SK-N-DZ (cell line): ENCODE measurements at regions not wholly inside any gene's neighbourhood (a gene's known extent, or its start where the extent isn't known, plus 50 kb on each side); places are given as distances from the start of the nearest gene placed in this dataset.

Experiments
- DNase-seq: peaks from one replicate; pipeline ENCODE4 v3.0.0-alpha.2; 2015; ENCODE audit warnings: low spot score

DNA sequence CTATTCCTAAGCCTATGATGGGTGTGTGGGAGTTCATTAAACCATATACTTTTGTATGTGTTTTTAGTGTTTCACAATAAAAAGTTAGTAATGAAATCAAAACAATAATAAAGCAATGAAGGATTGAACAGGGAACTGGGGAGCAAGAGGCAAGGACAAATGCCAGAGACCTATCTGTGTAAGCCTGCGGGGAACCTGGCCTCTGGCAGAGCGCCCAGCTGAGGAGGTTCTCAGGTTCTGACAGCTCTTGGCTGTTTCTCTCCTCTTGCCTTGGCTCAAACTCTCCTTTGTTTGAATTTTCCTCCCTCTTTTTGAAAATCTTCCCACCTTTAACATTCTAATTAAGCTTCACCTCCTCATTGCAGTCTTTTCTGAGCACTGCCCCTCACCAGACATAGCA lies 200.0 kb upstream of the NCKAP5 start:
- DNase-seq, result no peak

DNA sequence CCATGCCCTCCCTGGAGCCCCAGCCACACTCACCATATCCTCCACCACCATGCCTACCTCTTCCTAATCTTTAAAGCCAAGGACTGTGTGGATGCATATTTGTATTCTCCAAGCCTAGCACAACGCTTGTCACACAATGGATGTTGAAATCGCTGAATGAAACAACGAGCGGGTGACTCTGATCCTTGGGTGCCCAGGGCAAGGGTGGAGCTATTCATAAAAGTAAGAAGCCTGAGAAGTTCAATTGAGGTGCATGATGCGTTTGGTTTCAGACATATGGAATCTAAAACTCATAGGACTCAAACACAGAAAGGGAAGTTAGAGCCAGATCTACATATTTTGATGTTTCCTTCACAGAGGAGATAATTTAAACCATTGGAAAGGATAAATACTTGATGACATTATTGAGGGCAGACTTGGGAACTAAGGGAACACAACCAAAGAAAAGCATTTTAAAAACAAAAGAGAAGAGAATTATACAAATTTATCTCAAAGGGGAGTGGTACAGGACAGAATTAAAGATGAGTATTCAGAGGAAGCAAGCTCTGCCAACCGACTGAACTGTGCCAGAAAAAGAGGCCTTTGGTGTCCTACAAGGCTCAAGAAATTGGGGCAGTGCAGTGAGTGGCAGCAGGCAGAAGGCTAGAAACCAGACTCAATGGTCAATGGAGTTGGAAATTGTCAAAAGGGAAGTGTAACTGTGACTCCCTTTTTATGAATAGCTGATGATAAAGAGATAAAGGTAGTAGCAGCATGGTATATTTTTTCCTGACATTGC lies 200.6 kb upstream of the NCKAP5 start:
- DNase-seq, result no peak

DNA sequence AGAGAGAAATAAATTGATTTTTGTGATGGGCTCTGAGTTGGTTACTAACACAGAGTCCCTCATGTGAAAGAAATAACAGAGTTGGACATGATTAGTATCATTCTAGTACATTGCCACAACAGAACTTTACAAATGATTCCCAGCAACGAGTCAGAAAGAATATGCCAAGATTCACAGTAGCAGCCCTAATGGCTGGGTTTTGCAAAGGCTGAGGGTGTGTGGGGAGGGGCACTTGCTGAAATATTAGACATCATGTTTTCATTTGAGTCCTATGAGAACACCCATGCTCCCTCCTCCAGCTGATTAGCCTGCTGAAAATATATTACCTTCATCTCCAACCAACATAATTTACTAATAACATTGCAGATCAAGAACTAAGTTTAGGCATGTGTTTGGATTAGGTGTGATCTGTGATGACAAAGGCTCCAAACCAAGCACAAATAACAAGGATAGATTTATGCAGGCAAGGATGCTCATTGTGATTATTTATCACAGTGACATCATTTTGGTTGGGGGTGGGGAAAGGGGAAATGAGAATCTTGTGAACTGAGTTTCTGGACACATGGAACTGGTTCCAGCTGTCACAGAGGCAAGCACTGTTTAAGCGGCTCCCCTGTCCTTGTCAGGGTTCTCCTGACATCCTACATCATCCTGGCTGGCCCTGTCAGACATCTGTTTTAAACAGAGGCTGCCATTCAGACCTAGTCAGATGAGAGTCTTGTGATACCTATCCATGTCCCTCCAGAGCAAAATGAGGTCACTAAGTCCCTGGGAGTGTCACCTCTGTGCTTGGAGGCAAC lies 205.8 kb upstream of the NCKAP5 start:
- DNase-seq, result no peak

DNA sequence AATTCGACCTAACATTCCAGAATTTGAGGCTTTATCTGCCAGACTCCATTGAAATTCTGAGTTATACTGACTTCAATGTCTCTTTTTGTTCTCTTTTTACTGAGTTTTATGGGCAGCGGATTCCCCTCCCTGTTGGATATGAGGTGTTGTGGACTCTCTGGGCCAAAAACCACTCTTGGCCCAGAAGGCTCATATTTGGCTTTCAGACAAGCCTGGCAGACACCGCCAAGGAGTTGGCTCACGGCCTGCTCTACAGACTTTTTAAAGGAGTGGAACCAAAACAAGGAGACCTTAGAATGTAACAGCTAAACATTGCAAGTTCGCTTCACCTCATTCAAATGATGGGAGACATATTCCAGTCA lies 206.4 kb upstream of the NCKAP5 start:
- DNase-seq, result no peak

DNA sequence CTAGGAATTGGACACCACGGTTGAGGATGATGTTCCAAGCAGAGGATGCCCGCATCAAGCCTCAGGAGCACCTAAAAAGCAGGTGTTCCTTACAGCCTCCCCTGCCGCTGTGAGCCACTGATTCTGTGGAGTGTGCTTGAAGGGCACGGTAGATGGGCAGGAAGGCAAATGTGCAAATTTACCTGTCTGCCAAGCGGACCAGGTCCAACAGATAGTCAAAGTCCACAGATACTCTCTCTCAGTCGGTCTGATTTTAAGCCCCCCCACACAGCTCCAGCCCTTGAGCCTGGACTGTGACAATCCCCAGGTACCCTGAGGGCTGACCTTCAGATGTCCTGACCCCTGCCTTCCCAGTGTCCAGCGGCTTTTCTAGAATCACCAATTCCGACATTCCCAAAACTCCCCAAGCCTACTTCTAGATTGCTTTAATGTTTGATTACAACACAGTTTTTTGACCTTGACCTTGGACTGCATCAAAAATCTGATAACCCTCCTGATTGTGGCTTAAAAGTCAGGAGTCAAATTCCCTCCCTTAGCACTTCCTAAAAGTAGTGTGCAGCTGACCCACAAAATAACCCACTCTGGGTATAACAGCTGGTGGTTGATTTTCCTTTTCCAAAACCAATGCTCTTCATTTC lies 208.8 kb upstream of the NCKAP5 start:
- DNase-seq, result no peak

DNA sequence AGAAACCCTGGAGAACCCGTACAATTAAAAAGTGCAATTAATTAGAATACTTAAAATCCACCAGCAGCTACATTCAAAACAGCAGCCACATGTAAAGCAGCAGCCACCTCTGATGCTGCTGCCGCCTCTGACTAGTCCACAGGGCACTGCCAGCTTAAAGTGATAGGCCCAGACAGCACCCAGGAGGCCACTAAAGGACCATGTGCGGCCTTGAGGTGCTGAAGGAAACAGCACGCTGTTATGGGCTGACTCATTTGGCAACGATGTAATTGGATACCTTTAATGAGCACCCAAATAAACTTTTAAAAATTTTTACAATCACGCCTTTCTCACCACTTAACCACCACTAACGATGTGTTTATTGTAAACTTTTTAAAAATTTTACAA lies 209.3 kb upstream of the NCKAP5 start:
- no peak for DNase-seq

GRCh38 chr2:133780099-133780996 lies 212.1 kb upstream of the NCKAP5 start:
- DNase-seq, result peak; percentile 63

DNA sequence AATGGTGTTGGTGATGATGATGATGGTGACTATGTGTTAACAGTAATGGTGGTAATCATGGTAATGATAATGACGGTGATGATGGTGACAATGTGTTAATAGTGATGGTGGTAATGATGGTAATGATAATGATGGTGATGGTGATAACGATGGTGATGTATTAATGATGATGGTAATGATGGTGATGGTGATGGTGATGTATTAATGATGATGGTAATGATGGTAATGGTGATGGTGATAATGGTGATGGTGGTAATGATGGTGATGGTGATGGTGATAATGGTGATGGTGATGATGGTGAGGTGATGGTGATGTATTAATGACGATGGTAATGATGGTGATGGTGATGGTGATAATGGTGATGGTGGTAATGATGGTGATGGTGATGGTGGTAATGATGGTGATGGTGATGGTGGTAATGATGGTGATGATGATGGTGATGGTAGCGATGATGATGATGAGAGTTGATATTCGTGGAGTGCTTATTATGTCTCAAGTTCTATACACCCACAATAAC lies 212.8 kb upstream of the NCKAP5 start:
- DNase-seq, result no peak

DNA sequence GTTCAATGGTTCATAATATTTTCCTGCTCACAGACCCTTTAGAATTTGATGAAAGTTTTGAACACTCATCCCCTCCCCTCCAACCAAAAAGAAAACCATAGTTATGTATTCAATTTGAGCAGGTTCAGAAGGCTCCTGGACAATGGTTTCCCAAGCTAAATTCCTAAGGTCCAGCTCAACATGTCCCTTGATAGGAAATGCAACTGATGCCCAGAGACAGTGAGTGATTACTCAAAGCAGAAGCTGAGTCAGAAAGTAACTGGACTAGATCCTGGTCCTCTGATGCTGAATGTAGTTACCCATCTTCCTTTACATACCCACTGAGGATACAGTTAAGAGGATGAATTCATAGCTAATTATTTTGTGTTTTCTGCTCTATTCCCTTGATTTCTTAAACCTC lies 218.9 kb upstream of the NCKAP5 start:
- DNase-seq, result no peak

DNA sequence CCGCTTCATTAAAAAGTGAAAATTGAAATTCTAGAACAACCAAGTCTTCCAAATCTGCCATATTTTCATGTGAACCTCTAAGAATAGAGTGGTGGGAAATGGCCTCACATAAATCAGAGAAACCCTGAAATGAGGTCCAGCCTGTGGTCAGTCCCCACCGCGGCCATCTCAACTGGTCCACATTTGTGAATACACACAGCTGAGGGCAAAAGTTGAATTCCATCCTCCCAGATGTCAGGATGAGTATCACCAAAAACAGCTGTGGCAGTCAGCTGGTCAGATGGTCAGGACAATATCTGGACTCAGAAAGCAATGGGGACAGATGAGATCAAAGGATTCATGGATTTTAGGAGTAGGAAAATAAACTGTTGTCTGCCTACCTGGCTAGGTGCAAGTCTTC lies 219.4 kb upstream of the NCKAP5 start:
- no peak for DNase-seq

DNA sequence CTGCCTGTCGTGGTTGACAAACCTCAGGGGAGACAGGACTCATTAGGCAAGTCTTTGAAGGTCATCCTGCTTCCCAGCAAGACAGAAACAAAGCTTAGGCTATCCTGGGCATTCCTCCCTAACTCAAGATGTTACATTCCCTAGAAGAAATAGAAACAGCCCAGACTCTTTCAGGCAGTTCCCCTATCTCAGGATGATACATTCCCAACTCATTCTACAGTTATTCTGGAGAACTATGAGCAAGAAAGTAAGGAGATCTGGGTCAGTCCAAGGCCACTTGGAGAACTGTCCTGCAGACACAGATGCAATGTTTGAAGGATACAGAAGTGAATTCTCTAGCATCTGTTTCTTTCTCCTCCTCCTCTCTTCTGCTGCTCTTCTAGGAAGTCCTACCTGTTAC lies 220.1 kb upstream of the NCKAP5 start:
- DNase-seq, result no peak

- DNase-seq, result no peak
These were observed 221.5 kb upstream of the NCKAP5 start for GRCh38 chr2:133789743-133790142.

DNA sequence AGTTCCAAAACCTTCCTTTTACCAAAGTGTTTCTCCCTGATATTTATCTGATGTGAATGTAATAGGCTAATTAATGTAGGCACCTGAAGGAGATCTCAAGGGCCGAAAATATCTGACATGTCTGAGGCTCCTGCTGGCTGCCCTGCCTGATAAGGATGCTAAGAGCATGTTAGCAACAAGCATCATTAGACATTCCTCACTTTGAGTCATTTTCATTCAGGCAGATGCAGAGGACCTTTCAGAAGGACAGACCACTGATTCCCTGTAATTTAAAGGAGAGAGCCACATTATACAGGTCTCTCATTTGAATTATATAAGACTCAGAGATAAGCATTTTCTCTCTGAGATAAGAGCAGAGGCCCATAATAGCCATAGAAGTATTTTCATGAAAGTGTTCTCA lies 222.4 kb upstream of the NCKAP5 start:
- no peak for DNase-seq

- DNase-seq, result no peak
These were observed 222.9 kb upstream of the NCKAP5 start for GRCh38 chr2:133791191-133791590.

GRCh38 chr2:133792223-133792622 lies 224.0 kb upstream of the NCKAP5 start:
- DNase-seq, result no peak

- no peak for DNase-seq
These were observed 225.9 kb upstream of the NCKAP5 start for GRCh38 chr2:133794114-133794513.

DNA sequence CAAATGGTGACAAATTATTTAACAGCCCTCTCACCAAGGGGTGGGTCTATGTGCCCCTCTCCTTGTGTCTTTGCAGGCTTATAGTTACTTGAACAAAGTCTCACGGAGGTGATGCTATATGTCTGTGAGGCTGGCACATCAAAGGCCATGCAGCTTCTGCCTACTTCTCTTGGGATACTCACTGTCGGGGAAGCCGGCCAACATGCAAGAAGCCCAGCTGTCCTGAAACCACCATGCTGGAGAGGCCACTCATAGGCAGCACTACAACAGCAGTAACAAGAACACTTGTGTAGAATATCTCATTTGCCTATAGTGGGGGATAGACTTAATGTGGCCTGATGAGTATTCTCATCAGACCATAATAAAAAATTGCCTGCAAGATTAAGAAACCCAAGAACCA lies 233.7 kb upstream of the NCKAP5 start:
- DNase-seq, result no peak

DNA sequence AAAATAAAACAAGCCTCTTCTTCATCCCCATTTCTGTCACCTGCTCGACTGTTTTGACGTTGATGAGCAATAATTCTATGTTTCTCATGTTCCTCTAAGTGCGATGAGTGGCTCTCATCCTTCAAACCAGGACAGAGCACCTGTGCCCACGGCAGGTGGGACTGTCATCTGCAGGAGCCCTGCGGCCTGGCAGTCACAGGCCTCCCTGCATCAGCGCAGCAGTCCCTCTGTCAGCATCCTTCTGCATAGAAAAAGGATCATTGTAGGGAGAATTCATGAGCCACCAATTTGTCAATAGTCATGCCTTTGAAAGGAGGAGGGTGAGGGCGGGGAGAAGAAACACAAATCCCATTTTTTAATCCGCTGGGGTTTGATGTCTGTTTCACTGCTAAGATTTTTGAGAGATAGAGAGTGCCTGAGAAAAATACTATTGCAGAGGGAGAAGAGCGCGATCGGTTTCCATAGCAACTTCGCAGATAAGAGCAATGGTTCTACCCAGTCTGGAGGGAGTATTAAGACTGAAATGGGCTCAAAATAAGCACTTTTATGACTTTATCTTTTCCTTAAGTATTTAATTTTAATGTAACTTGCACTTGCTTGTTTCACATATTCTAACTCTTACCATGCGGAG lies 234.3 kb upstream of the NCKAP5 start:
- DNase-seq, result no peak

- no peak for DNase-seq
These were observed 238.3 kb upstream of the NCKAP5 start for GRCh38 chr2:133806564-133806963.

DNA sequence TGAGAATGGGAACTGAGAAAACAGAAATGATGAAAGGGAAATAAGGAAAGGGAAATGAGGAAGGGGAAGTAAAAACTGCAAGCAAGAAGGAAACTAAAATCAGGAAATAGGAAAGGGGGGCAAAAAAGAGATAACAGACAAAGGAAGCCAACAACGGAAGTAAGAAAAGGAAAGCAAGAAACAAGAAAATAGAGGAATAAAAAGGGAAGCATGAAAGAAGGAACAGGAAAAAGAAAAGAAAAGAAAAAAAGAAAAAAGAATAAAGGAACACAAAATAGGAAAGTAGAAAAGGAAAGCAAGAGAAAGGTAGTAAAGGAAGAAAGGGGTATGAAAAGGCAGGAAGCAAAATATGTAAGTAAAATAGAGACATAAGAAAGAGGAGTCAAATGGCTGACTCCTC lies 241.2 kb upstream of the NCKAP5 start:
- DNase-seq, result no peak

DNA sequence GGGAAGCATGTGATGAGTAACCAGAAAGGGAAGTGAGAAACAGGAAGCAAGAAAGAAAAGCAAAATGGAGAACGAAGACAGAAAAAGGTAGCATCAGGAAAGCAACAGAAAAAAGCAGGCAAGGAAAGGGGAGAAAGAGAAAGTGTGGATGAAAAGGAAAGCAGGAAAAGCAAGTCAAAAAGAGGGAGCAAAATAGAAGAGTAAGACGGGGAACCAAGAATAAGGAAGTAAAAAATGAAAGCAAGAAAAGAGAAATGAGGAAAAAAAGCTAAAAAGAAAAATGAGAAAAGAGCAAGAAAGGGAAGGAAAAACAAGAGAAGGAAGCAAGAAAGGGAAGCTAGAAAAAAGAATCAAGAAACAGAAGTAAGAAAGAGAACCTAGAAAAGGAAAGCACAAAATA lies 242.3 kb upstream of the NCKAP5 start:
- DNase-seq, result no peak
